Subcutaneous abdominal adipose tissue (tissue), 5 donors: ENCODE measurements at regions not wholly inside any gene's neighbourhood (a gene's known extent, or its start where the extent isn't known, plus 50 kb on each side); places are given as distances from the start of the nearest gene placed in this dataset.

Experiments
- H3K27ac ChIP-seq: one replicate; pipeline ENCODE4 v1.7.0; 2013; ENCODE audit warnings: low read depth, mild to moderate bottlenecking, inconsistent platforms, low read length, moderate library complexity
- H3K27me3 ChIP-seq, 5 donors: one replicate each; pipeline ENCODE4 v1.7.0; 2013; ENCODE audit warnings: low read length in 5 of 5, inconsistent platforms in 1 of 5; ENCODE audit not compliant: control insufficient read depth in 5 of 5, insufficient read depth in 4 of 5
- H3K36me3 ChIP-seq, 5 donors: one replicate each; pipeline ENCODE4 v1.7.0; 2013; ENCODE audit warnings: low read length in 5 of 5; ENCODE audit not compliant: control insufficient read depth in 5 of 5, insufficient read depth in 5 of 5
- H3K4me1 ChIP-seq, 5 donors: one replicate each; pipeline ENCODE4 v1.7.0; 2013; ENCODE audit warnings: low read length in 5 of 5, mild to moderate bottlenecking in 3 of 5, moderate library complexity in 1 of 5; ENCODE audit not compliant: control insufficient read depth in 5 of 5, insufficient read depth in 5 of 5
- H3K4me3 ChIP-seq, 5 donors: one replicate each; pipeline ENCODE4 v1.7.0; 2013; ENCODE audit warnings: low read length in 5 of 5, low read depth in 1 of 5
- H3K9ac ChIP-seq, 5 donors: one replicate each; pipeline ENCODE4 v1.7.0; 2013; ENCODE audit warnings: low read length in 5 of 5, mild to moderate bottlenecking in 4 of 5, moderate library complexity in 3 of 5
- H3K9me3 ChIP-seq, 5 donors: one replicate each; pipeline ENCODE4 v1.7.0; 2013; ENCODE audit warnings: low read length in 5 of 5; ENCODE audit not compliant: control insufficient read depth in 5 of 5
- donor health status: healthy.
- donor health status: healthy.
- donor health status: healthy.
- donor health status: healthy.
- donor health status: healthy.

DNA sequence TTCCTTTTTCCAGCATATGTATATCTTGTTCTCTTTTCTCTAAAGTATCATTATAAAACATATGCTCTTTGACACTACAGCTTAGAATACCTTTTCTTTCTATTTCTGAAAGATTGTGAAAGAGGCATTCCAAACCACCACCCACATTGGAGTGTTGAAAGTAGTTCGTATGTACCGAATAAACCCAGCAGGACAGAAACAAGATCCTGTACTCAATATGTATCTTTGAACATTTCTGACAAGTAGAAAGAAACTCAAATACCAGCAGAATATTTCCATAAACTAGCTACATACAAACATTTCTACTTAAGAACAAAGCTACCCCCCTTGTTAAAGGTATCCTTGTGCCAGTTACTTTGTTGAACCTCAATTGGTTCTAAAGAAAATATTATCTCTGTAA, 415.3 kb upstream of the ALCAM start:
- Histone ChIP-seq H3K9me3 (no peaks in the 10 kb centered on the region), H3K27ac (no peak overlapping the region), H3K4me1 (peaks cover 0 to 2% (median 0%) of the 10 kb centered on the region in 5 donors), H3K27me3 (no peaks in the 10 kb centered on the region), H3K4me3 (no peak overlapping the region), H3K9ac (no peak overlapping the region), H3K36me3 (no peaks in the 10 kb centered on the region)

DNA sequence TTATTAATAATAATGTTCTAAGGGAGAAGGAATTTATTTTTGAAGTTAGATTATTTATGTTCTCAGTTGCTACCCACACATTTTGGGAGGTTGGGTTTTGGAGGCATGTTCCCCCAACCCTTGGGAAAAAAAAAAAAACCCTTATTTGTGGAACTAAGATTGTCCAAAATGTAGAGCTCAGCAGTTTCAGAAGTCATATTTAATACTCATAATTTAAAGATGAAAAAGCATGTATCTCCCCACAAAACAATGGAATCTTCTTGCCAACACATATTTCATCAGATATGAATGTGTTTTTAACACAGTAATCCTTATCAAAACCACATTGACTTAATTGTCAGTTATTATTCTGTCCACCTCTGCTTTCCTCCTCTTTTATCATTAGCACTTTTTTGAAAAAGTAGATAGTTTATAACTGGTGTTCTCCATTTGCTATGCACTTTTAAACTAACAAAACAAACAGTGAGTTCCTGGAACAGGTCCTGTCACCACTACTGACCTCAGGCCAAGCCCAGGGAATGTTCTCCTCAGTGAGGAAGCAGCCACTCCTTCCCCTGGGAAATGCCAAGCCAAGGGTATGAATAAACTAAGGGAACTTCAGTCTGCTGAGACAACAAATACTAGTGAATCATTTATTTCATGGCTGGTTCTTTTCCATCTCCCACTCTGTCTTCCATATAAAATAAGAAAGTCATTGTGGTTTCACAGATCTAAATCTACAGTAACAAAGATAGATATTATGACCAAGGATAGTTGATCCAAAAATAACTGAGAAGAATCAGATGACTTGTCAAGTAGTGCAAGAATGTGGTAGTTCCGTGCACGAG, 414.4 kb upstream of the ALCAM start:
- no peaks in the 10 kb centered on the region for H3K9me3 ChIP-seq
- no peak overlapping the region for H3K27ac ChIP-seq
- H3K4me1 ChIP-seq: peaks cover 0 to 2% (median 0%) of the 10 kb centered on the region in 5 donors
- H3K4me3 ChIP-seq: no peak overlapping the region
- H3K27me3 ChIP-seq: no peaks in the 10 kb centered on the region
- no peaks in the 10 kb centered on the region for H3K36me3 ChIP-seq
- H3K9ac ChIP-seq: no peak overlapping the region

DNA sequence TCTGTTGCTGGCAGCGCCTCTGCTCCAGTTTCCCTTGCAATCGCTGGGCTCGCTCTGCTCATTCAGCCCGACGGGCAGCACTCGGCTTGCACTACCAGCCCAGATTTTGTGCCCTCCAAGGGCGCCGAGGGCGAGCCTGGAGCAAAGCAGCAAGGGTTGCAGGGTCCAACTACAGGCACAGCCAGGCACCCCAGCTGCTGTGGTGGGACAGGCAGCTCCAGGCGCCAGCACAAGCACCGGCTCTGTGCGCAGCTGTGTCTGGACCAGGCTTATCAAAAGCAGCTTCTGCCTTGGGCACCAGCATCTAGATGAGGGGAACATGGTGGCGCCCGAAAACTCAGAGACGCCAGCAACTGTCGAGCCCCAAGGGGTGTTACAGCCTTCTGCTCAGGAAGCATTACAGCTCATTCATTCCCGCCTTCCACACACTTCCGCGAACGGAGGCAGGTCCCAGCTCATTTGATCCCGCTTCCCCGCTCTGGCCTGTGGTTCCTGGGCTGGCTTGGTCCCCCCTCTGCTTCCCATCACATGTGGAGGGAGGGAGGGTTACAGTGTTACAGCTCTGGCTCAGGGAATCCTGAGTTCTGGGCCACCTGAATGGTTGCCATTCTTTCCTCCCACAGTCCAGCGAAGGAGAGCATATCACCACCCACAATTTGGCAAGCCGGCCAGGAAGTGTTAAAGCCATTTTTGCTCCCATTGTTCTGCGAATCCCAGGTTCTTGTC, 409.9 kb upstream of the ALCAM start:
- no peaks in the 10 kb centered on the region for H3K27me3 ChIP-seq
- H3K36me3 ChIP-seq: no peaks in the 10 kb centered on the region
- H3K9me3 ChIP-seq: no peaks in the 10 kb centered on the region
- H3K9ac ChIP-seq: no peak overlapping the region
- H3K4me3 ChIP-seq: no peak overlapping the region
- H3K4me1 ChIP-seq: peaks cover 0 to 2% (median 0%) of the 10 kb centered on the region in 5 donors
- no peak overlapping the region for H3K27ac ChIP-seq

DNA sequence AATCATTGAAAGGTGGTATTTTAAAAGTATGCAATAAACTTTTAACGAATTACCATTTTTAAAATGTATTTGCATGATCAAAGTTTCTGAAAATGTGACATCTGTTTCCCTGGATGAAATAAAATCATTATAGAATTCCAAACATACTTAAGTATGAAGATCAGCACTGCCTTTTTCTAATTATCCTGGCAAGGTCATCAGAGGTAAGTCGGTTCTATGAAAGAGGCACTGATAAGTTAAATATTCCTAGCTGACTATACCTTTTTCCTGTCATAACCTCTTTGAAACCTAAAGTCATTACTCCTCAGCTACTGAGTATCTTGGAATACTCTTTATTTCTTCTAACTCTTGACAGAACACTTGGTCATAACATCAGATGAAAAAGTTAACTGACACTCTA, 406.1 kb upstream of the ALCAM start:
- H3K36me3 ChIP-seq: no peaks in the 10 kb centered on the region
- H3K4me1 ChIP-seq: no peaks in the 10 kb centered on the region
- H3K9me3 ChIP-seq: no peaks in the 10 kb centered on the region
- no peak overlapping the region for H3K27ac ChIP-seq
- H3K4me3 ChIP-seq: no peak overlapping the region
- no peaks in the 10 kb centered on the region for H3K27me3 ChIP-seq
- no peak overlapping the region for H3K9ac ChIP-seq

DNA sequence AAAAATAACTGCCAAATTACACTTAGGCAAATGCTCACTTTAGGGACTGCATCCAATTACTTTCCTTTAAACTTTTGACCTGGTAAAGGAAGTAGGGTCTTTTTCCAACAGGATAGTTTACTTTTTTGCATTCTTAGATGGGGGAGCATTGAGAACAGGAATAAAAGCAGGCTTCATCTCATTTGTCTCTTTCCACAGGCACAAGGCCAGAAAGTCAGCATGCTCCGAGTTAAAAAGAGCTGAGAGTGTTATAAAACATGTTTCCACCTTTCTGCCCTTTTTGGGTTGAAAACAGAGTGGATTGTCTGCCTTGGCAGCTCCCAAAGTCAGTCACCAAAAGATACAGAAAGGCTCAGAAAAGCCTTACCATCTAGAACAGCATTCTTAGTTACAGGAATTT, 404.9 kb upstream of the ALCAM start:
- Histone ChIP-seq H3K9me3 (no peaks in the 10 kb centered on the region), H3K4me3 (no peak overlapping the region), H3K27ac (no peak overlapping the region), H3K27me3 (no peaks in the 10 kb centered on the region), H3K9ac (no peak overlapping the region), H3K4me1 (no peaks in the 10 kb centered on the region), H3K36me3 (no peaks in the 10 kb centered on the region)

DNA sequence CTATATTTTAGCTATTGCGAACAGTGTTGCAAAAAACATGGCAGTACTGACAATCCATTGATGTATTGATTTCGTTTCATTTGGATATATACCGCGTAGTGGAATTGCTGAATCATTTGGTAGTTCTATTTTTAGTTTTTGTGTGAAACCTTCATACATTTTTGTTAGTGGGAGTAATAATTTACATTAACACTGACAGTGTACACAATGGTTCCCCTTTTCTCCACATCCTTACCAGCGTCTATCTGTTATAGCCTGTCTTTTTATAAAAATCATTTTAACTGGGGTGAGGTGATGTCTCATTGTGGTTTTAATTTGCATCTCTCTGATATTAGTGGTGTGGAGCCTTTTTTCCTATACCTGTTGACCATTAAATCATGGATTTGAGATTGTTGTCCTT, 392.4 kb upstream of the ALCAM start:
- Histone ChIP-seq H3K36me3 (no peaks in the 10 kb centered on the region), H3K4me3 (no peak overlapping the region), H3K27me3 (no peaks in the 10 kb centered on the region), H3K4me1 (no peaks in the 10 kb centered on the region), H3K9ac (no peak overlapping the region), H3K27ac (no peak overlapping the region), H3K9me3 (peaks cover 0 to 4% (median 2%) of the 10 kb centered on the region in 5 donors)

DNA sequence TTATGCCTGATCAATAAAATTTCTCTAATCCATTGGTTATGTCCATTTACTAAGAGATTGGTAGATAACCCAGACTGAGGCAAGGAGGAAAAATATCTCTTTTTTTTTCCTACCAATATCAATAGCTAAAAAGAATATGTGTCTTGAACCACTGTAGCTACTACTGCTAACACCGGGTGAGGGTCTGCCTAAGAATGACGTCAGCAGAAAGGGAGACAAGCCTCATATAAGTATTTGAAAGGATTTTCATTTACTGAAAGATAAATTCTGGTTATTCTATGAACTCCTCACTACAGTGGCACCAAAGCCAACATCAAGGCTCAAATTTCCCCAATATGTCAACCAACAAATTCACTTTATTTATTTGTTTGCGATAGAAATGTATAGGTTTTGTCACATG, 389.0 kb upstream of the ALCAM start:
- no peak overlapping the region for H3K9ac ChIP-seq
- no peaks in the 10 kb centered on the region for H3K27me3 ChIP-seq
- no peak overlapping the region for H3K27ac ChIP-seq
- peaks cover 0 to 4% (median 2%) of the 10 kb centered on the region in 5 donors for H3K9me3 ChIP-seq
- no peaks in the 10 kb centered on the region for H3K36me3 ChIP-seq
- no peak overlapping the region for H3K4me3 ChIP-seq
- H3K4me1 ChIP-seq: no peaks in the 10 kb centered on the region

DNA sequence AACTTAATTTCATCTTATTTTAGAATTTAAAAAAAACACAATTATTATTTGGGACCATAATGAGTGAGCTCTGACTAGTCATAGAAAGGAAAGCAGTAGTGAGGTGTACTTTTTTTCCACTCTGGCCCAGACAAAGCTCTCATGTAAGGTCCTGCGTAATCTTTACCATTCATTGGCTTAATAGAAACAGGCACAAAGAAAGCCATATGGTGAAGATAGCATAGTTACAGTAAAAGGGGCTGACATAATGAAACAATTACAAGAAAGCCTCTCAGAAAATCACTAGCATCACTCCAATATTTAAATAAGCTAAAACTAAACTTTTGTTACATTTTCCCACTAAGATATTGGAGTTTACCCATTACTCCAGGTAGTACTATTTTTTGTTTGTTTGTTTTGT, 384.6 kb upstream of the ALCAM start:
- H3K27ac ChIP-seq: no peak overlapping the region
- no peak overlapping the region for H3K9ac ChIP-seq
- no peaks in the 10 kb centered on the region for H3K36me3 ChIP-seq
- H3K27me3 ChIP-seq: no peaks in the 10 kb centered on the region
- no peaks in the 10 kb centered on the region for H3K4me1 ChIP-seq
- no peaks in the 10 kb centered on the region for H3K9me3 ChIP-seq
- no peak overlapping the region for H3K4me3 ChIP-seq

DNA sequence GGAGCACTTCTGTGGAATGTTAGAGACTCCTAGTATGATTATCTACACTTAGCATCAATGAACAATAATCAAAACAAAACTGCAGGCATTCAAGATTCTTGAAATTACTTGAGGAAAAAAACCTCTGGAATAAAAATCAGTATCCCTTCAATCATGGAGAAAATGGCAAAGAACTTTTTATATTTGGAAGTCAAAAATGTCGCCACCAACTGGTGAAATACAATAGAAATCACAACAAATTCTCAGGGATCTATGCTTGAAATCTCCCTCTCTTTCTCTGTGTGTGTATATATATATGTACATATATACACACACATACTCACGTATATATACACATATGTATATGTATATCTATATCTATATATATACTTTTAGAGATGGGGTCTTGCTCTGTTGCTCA, 378.9 kb upstream of the ALCAM start:
- H3K9me3 ChIP-seq: no peaks in the 10 kb centered on the region
- no peak overlapping the region for H3K4me3 ChIP-seq
- no peak overlapping the region for H3K27ac ChIP-seq
- H3K27me3 ChIP-seq: no peaks in the 10 kb centered on the region
- H3K9ac ChIP-seq: no peak overlapping the region
- no peaks in the 10 kb centered on the region for H3K4me1 ChIP-seq
- H3K36me3 ChIP-seq: no peaks in the 10 kb centered on the region

DNA sequence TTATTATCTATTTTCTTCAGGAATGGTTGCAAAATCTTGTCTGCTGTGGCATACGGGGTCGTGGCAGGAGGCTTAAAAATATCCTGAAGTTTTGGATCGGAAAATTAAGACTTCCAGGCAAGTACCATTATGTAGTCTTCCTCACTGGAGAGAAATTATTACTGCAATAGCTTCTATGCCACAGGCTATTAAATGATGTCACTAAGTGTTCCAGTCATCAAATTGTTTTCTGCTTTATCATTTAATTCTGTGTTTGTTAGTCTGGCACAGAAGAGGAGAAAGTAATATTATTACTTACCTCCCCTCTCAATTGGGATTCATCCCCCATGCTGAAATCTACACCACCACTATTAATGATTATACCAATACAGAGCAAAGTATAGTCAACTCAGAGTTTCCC, 378.2 kb upstream of the ALCAM start:
- Histone ChIP-seq H3K27me3 (no peaks in the 10 kb centered on the region), H3K36me3 (no peaks in the 10 kb centered on the region), H3K9ac (no peak overlapping the region), H3K4me3 (no peak overlapping the region), H3K4me1 (no peaks in the 10 kb centered on the region), H3K9me3 (no peaks in the 10 kb centered on the region), H3K27ac (no peak overlapping the region)
